ENCODE measurements at regions not wholly inside any gene's neighbourhood (a gene's known extent, or its start where the extent isn't known, plus 50 kb on each side); places are given as distances from the start of the nearest gene placed in this dataset.

DNA sequence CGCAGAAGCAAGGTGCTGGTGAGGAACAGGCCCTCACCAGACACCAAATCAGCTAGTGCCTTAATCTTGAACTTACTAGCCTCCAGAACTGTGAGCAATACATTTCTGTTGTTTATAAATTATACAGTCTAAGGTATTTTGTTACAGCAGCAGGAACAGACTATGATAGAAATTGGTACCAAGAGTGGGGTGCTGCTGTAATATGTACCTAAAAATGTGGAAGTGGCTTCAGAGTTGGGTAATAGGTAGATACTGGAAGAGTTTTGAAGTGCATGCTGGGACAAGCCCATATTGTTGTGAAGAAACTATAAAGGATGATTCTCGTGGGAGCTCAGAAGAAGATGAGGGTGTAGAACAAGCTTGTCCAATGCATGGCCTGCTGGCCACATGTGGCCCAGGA is 866.8 kb downstream of the C6orf118 start:
- Histone ChIP-seq H3K14ac (replicated peaks; ENCODE audit: low read depth, low read length) (no peak overlapping the region), H3K9me3 (ENCODE audit: control insufficient read depth, insufficient read depth, low read length) (peaks cover 14% of the 10 kb centered on the region), H3K18ac (ENCODE audit: low read depth, low read length) (no peak overlapping the region), H3K4me3 (ENCODE audit: insufficient read depth, low read depth, low read length) (no peak overlapping the region), H4K91ac (ENCODE audit: insufficient read depth, low read depth, low read length) (no peak overlapping the region), H3K27ac (ENCODE audit: insufficient read depth, low read length) (no peak overlapping the region), H2AK5ac (ENCODE audit: low read depth, low read length) (no peak overlapping the region), H4K5ac (ENCODE audit: low read depth, low read length) (no peak overlapping the region), H3K9me1 (ENCODE audit: insufficient read depth, low read length) (no peaks in the 10 kb centered on the region), H2BK5ac (ENCODE audit: low read depth, low read length, poor library complexity, severe bottlenecking) (no peak overlapping the region), H3K4me2 (ENCODE audit: low read depth, low read length) (no peak overlapping the region), H3K9ac (ENCODE audit: low read depth, low read length) (no peak overlapping the region), H2BK15ac (ENCODE audit: low read depth, low read length) (no peak overlapping the region), H3K79me1 (ENCODE audit: low read depth in 1 of 2, low read length in 2 of 2) (no peaks in the 10 kb centered on the region), H4K20me1 (ENCODE audit: insufficient read depth, low read length) (no peaks in the 10 kb centered on the region), H3K56ac (ENCODE audit: extremely low read depth, insufficient read depth, low read length) (no peak overlapping the region), H3K4ac (ENCODE audit: low read depth, low read length) (no peak overlapping the region), H3K27me3 (ENCODE audit: control insufficient read depth, insufficient read depth, low read length) (no peaks in the 10 kb centered on the region), H2AFZ (replicated peaks; ENCODE audit: low read length, poor library complexity) (no peak overlapping the region), H3K36me3 (ENCODE audit: control insufficient read depth, insufficient read depth, low read length) (no peaks in the 10 kb centered on the region), H4K8ac (ENCODE audit: low read depth in 2 of 2, low read length in 2 of 2) (no peak overlapping the region), H2BK20ac (ENCODE audit: low read depth, low read length) (no peak overlapping the region), H2AK9ac (replicated peaks; ENCODE audit: low read depth, low read length, poor library complexity) (no peak overlapping the region), H3K23ac (ENCODE audit: low read depth, low read length) (no peak overlapping the region), H2BK120ac (ENCODE audit: low read depth, low read length) (no peak overlapping the region), H3K4me1 (ENCODE audit: control insufficient read depth, insufficient read depth, low read length) (no peaks in the 10 kb centered on the region)
- dilution Hi-C loops (cut with HindIII; ENCODE audit: low sequenced_read_pairs, unreplicated experiment) (no loop called here), in situ Hi-C loops (cut with MboI; ENCODE audit: low sequenced_read_pairs) (no loop called here), intact Hi-C loops (cut with micrococcal nuclease) (no loop called here)
- ChIA-PET POLR2A (ENCODE audit: unreplicated experiment) (no interaction called here), CTCF (no interaction called here)
- no TSS peak for BruUV-seq (replicated peaks)
- no CpG with 5 or more reads among the region's 2 CpGs for WGBS, 2 experiments (ENCODE audit: extremely low coverage in 2 of 2, insufficient read length in 1 of 2)
- no peak for TF ChIP-seq FOS (IDR thresholded peaks at IDR 0.05; ENCODE audit: low read depth, low read length)
- no peak for ATAC-seq (ENCODE audit: low read depth)
- no peak for DNase-seq

Data from IMR-90 (cell line).